DMS153 treated with DMSO at 0.1 percent for 48 hours (cell line): ENCODE measurements at regions not wholly inside any gene's neighbourhood (a gene's known extent, or its start where the extent isn't known, plus 50 kb on each side); places are given as distances from the start of the nearest gene placed in this dataset.

Source experiments
- DNase-seq: peaks from one replicate; lab custom pipeline; 2025; ENCODE audit not compliant: unreplicated experiment; lab: John Stamatoyannopoulos, UW

- DNase-seq, result no peak
Measured at GRCh38 chr5:8316608-8317280, 447.8 kb downstream of the MTRR start.

- no peak for DNase-seq
Measured at GRCh38 chr5:8317335-8317734, 448.4 kb downstream of the MTRR start.

GRCh38 chr5:8320244-8320643 lies 451.3 kb downstream of the MTRR start:
- DNase-seq, result no peak

- DNase-seq, result no peak
Measured at GRCh38 chr5:8321272-8321671, 452.3 kb downstream of the MTRR start.

GRCh38 chr5:8322484-8322883 lies 453.5 kb downstream of the MTRR start:
- no peak for DNase-seq

- no peak for DNase-seq
Measured at GRCh38 chr5:8327016-8327415, 458.1 kb downstream of the MTRR start.

- DNase-seq, result no peak
Measured at GRCh38 chr5:8329773-8330172, 460.8 kb downstream of the MTRR start.

- DNase-seq, result no peak
Measured at GRCh38 chr5:8332666-8333445, 463.9 kb downstream of the MTRR start.

GRCh38 chr5:8333485-8333884 lies 464.5 kb downstream of the MTRR start:
- no peak for DNase-seq

- no peak for DNase-seq
Measured at GRCh38 chr5:8333977-8334376, 465.0 kb downstream of the MTRR start.

GRCh38 chr5:8340261-8340660 lies 471.3 kb downstream of the MTRR start:
- DNase-seq, result no peak

- no peak for DNase-seq
Measured at GRCh38 chr5:8340739-8341344, 471.9 kb downstream of the MTRR start.

GRCh38 chr5:8341406-8341805 lies 472.5 kb downstream of the MTRR start:
- no peak for DNase-seq

GRCh38 chr5:8347984-8348383 lies 479.0 kb downstream of the MTRR start:
- DNase-seq, result no peak

GRCh38 chr5:8349855-8350254 lies 480.9 kb downstream of the MTRR start:
- DNase-seq, result no peak

- no peak for DNase-seq
Measured at GRCh38 chr5:8350644-8351339, 481.8 kb downstream of the MTRR start.

GRCh38 chr5:8355981-8356380 lies 487.0 kb downstream of the MTRR start:
- DNase-seq, result no peak

GRCh38 chr5:8360012-8360411 lies 491.1 kb downstream of the MTRR start:
- no peak for DNase-seq

GRCh38 chr5:8362495-8362894 lies 493.5 kb downstream of the MTRR start:
- DNase-seq, result no peak

- no peak for DNase-seq
Measured at GRCh38 chr5:8363138-8363537, 494.2 kb downstream of the MTRR start.

- DNase-seq, result no peak
Measured at GRCh38 chr5:8366266-8366665, 497.3 kb downstream of the MTRR start.

GRCh38 chr5:8376478-8376877 lies 507.5 kb downstream of the MTRR start:
- DNase-seq, result no peak
